ENCODE measurements at regions not wholly inside any gene's neighbourhood (a gene's known extent, or its start where the extent isn't known, plus 50 kb on each side); places are given as distances from the start of the nearest gene placed in this dataset.

DNA sequence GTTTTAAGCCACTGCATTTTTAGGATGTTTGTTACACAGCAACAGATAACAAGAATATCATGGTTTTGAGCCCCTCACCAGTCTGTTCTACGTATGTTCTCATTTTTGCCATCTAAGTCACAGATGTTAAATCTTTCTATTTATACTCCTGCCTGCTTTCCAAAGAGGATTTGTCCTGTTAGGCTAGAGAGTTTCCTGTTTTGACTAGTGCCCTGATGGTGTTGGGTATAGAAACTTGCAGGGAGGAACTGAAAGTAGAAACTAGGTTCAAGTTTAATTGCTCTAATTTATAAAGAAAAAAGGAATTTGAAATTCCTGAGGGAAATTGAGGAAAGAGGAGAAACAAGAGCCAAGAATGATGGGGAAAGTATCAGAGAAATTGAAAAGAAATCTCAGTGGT, 74.4 kb upstream of the COCH start:
- Mint-ChIP-seq H3K27me3 (ENCODE audit: low read depth, poor library complexity) (peaks cover 3% of the 10 kb centered on the region), H3K4me1 (no peaks in the 10 kb centered on the region), H3K27ac (no peak overlapping the region), H3K4me3 (no peak overlapping the region), H3K9me3 (no peaks in the 10 kb centered on the region), H3K36me3 (ENCODE audit: low read depth) (no peaks in the 10 kb centered on the region)
- DNase-seq, result no peak
- TF ChIP-seq, protein P1, sequence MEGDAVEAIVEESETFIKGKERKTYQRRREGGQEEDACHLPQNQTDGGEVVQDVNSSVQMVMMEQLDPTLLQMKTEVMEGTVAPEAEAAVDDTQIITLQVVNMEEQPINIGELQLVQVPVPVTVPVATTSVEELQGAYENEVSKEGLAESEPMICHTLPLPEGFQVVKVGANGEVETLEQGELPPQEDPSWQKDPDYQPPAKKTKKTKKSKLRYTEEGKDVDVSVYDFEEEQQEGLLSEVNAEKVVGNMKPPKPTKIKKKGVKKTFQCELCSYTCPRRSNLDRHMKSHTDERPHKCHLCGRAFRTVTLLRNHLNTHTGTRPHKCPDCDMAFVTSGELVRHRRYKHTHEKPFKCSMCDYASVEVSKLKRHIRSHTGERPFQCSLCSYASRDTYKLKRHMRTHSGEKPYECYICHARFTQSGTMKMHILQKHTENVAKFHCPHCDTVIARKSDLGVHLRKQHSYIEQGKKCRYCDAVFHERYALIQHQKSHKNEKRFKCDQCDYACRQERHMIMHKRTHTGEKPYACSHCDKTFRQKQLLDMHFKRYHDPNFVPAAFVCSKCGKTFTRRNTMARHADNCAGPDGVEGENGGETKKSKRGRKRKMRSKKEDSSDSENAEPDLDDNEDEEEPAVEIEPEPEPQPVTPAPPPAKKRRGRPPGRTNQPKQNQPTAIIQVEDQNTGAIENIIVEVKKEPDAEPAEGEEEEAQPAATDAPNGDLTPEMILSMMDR (IDR thresholded peaks at IDR 0.05), result no peak

GRCh38 chr14:30803185-30803584, 71.2 kb upstream of the COCH start:
- Mint-ChIP-seq H3K27ac (peak overlapping the region; percentile 33), H3K27me3 (ENCODE audit: low read depth, poor library complexity) (peaks cover 3% of the 10 kb centered on the region), H3K36me3 (ENCODE audit: low read depth) (no peaks in the 10 kb centered on the region), H3K4me1 (no peaks in the 10 kb centered on the region), H3K4me3 (no peak overlapping the region), H3K9me3 (no peaks in the 10 kb centered on the region)
- no peak for DNase-seq
- TF ChIP-seq, protein P1 (IDR thresholded peaks at IDR 0.05), result no peak

DNA sequence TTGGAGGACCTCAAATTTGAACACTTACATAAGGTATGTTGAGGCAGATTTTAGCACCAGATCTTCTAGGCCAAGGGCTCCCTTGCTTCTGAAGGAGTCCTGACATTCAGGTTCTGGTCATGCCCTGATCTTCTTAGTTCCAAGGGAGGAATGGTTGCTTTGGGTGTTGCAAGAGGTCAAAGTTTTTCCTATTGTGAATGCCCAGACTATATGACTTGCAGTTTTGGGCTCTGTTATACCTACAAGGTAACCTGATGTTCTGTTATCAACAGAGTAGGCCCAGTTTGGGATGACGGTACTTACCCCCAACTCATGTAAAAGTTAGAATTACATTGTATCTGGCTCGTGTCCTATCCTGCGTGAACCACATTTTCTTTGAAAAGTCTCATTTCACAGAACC, 69.1 kb upstream of the COCH start:
- H3K27me3 Mint-ChIP-seq (ENCODE audit: low read depth, poor library complexity), result no peaks in the 10 kb centered on the region

GRCh38 chr14:30808576-30808975, 65.8 kb upstream of the COCH start:
- Mint-ChIP-seq H3K27me3 (ENCODE audit: low read depth, poor library complexity) (peaks cover 3% of the 10 kb centered on the region), H3K36me3 (ENCODE audit: low read depth) (no peaks in the 10 kb centered on the region), H3K27ac (no peak overlapping the region), H3K4me1 (peaks cover 16% of the 10 kb centered on the region), H3K4me3 (no peak overlapping the region), H3K9me3 (no peaks in the 10 kb centered on the region)
- DNase-seq, result no peak
- TF ChIP-seq, protein P1 (IDR thresholded peaks at IDR 0.05), result no peak

More for the DNA sequence above, 69.1 kb upstream of the COCH start:
- Mint-ChIP-seq H3K9me3 (no peaks in the 10 kb centered on the region), H3K36me3 (ENCODE audit: low read depth) (no peaks in the 10 kb centered on the region), H3K4me3 (no peak overlapping the region), H3K4me1 (no peaks in the 10 kb centered on the region), H3K27ac (no peak overlapping the region)
- DNase-seq, result no peak
- TF ChIP-seq, protein P1 (IDR thresholded peaks at IDR 0.05), result no peak

- TF ChIP-seq, protein P1 (IDR thresholded peaks at IDR 0.05), result no peak
- H3K36me3 Mint-ChIP-seq (ENCODE audit: low read depth), result no peaks in the 10 kb centered on the region
- no peak overlapping the region for H3K4me3 Mint-ChIP-seq
- no peak for DNase-seq
- peak overlapping the region; percentile 25 for H3K27ac Mint-ChIP-seq
- peaks cover 18% of the 10 kb centered on the region for H3K4me1 Mint-ChIP-seq
- H3K9me3 Mint-ChIP-seq, result peaks cover 8% of the 10 kb centered on the region
- peaks cover 3% of the 10 kb centered on the region for H3K27me3 Mint-ChIP-seq (ENCODE audit: low read depth, poor library complexity)
Measured at GRCh38 chr14:30813216-30813615, 61.1 kb upstream of the COCH start.

DNA sequence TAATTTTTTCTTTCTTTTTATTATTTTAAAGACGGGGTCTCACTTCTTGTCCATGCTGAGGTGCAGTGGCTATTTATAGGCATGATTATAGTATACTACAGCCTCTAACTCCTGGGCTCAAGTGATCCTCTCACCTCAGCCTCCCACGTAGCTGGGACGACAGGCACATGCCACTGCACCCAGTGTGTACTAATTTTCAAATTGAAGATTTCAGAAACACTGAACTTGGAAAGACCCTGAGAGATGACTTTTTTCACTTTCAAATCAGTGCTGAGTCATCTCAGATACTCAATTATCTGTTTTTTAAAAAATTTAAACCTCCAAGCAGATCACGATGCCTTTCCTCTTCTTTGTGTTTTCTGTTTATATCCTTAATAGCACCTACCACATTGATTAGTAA, 53.7 kb upstream of the COCH start:
- DNase-seq, result no peak
- TF ChIP-seq, protein P1 (IDR thresholded peaks at IDR 0.05), result no peak
- no peaks in the 10 kb centered on the region for H3K4me1 Mint-ChIP-seq
- peaks cover 22% of the 10 kb centered on the region for H3K9me3 Mint-ChIP-seq
- H3K4me3 Mint-ChIP-seq, result no peak overlapping the region
- H3K27ac Mint-ChIP-seq, result no peak overlapping the region
- H3K36me3 Mint-ChIP-seq (ENCODE audit: low read depth), result peaks cover 5% of the 10 kb centered on the region
- H3K27me3 Mint-ChIP-seq (ENCODE audit: low read depth, poor library complexity), result no peaks in the 10 kb centered on the region
